ENCODE measurements at regions not wholly inside any gene's neighbourhood (a gene's known extent, or its start where the extent isn't known, plus 50 kb on each side); places are given as distances from the start of the nearest gene placed in this dataset.
"Not testable (repeated sequence)": the region's sequence is repeated elsewhere in the genome, so short reads cannot be mapped to it uniquely, and the experiment has no call there.

GRCh38 chr5:165393839-165394238 is 1888.4 kb downstream of the MAT2B start:
- H3K4me3 Mint-ChIP-seq, result no peak overlapping the region
- DNase-seq (ENCODE audit: low spot score in 2 of 2) (no peak), ATAC-seq (replicated peaks; ENCODE audit: extremely low read depth, poor library complexity, severe bottlenecking) (no peak)
- no peaks in the 10 kb centered on the region for H3K27me3 Mint-ChIP-seq
- no peak overlapping the region for H3K27ac Mint-ChIP-seq (ENCODE audit: low read depth)
- H3K36me3 Mint-ChIP-seq (ENCODE audit: insufficient read depth), result no peaks in the 10 kb centered on the region
- H3K4me1 Mint-ChIP-seq, result no peaks in the 10 kb centered on the region
- peaks cover 24% of the 10 kb centered on the region for H3K9me3 Mint-ChIP-seq

- H3K9me3 Mint-ChIP-seq, result peaks cover 15% of the 10 kb centered on the region
- H3K4me3 Mint-ChIP-seq, result no peak overlapping the region
- H3K36me3 Mint-ChIP-seq (ENCODE audit: insufficient read depth), result no peaks in the 10 kb centered on the region
- no peak for ATAC-seq (replicated peaks; ENCODE audit: extremely low read depth, poor library complexity, severe bottlenecking)
- no peaks in the 10 kb centered on the region for H3K4me1 Mint-ChIP-seq
- H3K27me3 Mint-ChIP-seq, result no peaks in the 10 kb centered on the region
- no peak for DNase-seq (ENCODE audit: low spot score in 2 of 2)
- no peak overlapping the region for H3K27ac Mint-ChIP-seq (ENCODE audit: low read depth)
These were observed 1892.1 kb downstream of the MAT2B start for GRCh38 chr5:165397516-165397915.

GRCh38 chr5:165400086-165400485 is 1894.7 kb downstream of the MAT2B start:
- no peaks in the 10 kb centered on the region for H3K4me1 Mint-ChIP-seq
- H3K9me3 Mint-ChIP-seq, result peaks cover 12% of the 10 kb centered on the region
- H3K27ac Mint-ChIP-seq (ENCODE audit: low read depth), result no peak overlapping the region
- no peaks in the 10 kb centered on the region for H3K36me3 Mint-ChIP-seq (ENCODE audit: insufficient read depth)
- no peaks in the 10 kb centered on the region for H3K27me3 Mint-ChIP-seq
- ATAC-seq (replicated peaks; ENCODE audit: extremely low read depth, poor library complexity, severe bottlenecking), result no peak
- no peak for DNase-seq (ENCODE audit: low spot score in 2 of 2)
- no peak overlapping the region for H3K4me3 Mint-ChIP-seq

GRCh38 chr5:165404917-165405316 is 1899.5 kb downstream of the MAT2B start:
- DNase-seq (ENCODE audit: low spot score in 2 of 2), result no peak
- H3K36me3 Mint-ChIP-seq (ENCODE audit: insufficient read depth), result peaks cover 3% of the 10 kb centered on the region
- H3K4me1 Mint-ChIP-seq, result no peaks in the 10 kb centered on the region

GRCh38 chr5:165405340-165405739 is 1899.9 kb downstream of the MAT2B start:
- H3K36me3 Mint-ChIP-seq (ENCODE audit: insufficient read depth), result peaks cover 3% of the 10 kb centered on the region
- no peak overlapping the region for H3K4me3 Mint-ChIP-seq
- no peaks in the 10 kb centered on the region for H3K27me3 Mint-ChIP-seq
- DNase-seq (ENCODE audit: low spot score in 2 of 2), result no peak
- peaks cover 17% of the 10 kb centered on the region for H3K9me3 Mint-ChIP-seq
- no peak for ATAC-seq (replicated peaks; ENCODE audit: extremely low read depth, poor library complexity, severe bottlenecking)
- H3K27ac Mint-ChIP-seq (ENCODE audit: low read depth), result no peak overlapping the region
- H3K4me1 Mint-ChIP-seq, result no peaks in the 10 kb centered on the region

More at GRCh38 chr5:165404917-165405316, 1899.5 kb downstream of the MAT2B start:
- Mint-ChIP-seq H3K4me3 (no peak overlapping the region), H3K27ac (ENCODE audit: low read depth) (no peak overlapping the region), H3K9me3 (peaks cover 17% of the 10 kb centered on the region), H3K27me3 (no peaks in the 10 kb centered on the region)
- ATAC-seq (replicated peaks; ENCODE audit: extremely low read depth, poor library complexity, severe bottlenecking), result no peak

GRCh38 chr5:165407352-165407751 is 1901.9 kb downstream of the MAT2B start:
- Mint-ChIP-seq H3K9me3 (peaks cover 17% of the 10 kb centered on the region), H3K27me3 (no peaks in the 10 kb centered on the region), H3K36me3 (ENCODE audit: insufficient read depth) (peaks cover 3% of the 10 kb centered on the region), H3K4me1 (no peaks in the 10 kb centered on the region), H3K4me3 (no peak overlapping the region), H3K27ac (ENCODE audit: low read depth) (no peak overlapping the region)
- ATAC-seq (replicated peaks; ENCODE audit: extremely low read depth, poor library complexity, severe bottlenecking) (no peak), DNase-seq (ENCODE audit: low spot score in 2 of 2) (no peak)

GRCh38 chr5:165410476-165410875 is 1905.1 kb downstream of the MAT2B start:
- Mint-ChIP-seq H3K4me1 (no peaks in the 10 kb centered on the region), H3K36me3 (ENCODE audit: insufficient read depth) (peaks cover 3% of the 10 kb centered on the region), H3K27ac (ENCODE audit: low read depth) (no peak overlapping the region), H3K9me3 (peaks cover 24% of the 10 kb centered on the region), H3K4me3 (no peak overlapping the region), H3K27me3 (no peaks in the 10 kb centered on the region)
- ATAC-seq (replicated peaks; ENCODE audit: extremely low read depth, poor library complexity, severe bottlenecking) (no peak), DNase-seq (ENCODE audit: low spot score in 2 of 2) (no peak)

GRCh38 chr5:165411532-165411931 is 1906.1 kb downstream of the MAT2B start:
- not testable (repeated sequence) for H3K36me3 Mint-ChIP-seq (ENCODE audit: insufficient read depth); H3K27ac Mint-ChIP-seq (ENCODE audit: low read depth); ATAC-seq (replicated peaks; ENCODE audit: extremely low read depth, poor library complexity, severe bottlenecking); DNase-seq (ENCODE audit: low spot score in 2 of 2); H3K4me1 Mint-ChIP-seq; H3K4me3 Mint-ChIP-seq; H3K27me3 Mint-ChIP-seq
- peaks cover 28% of the 10 kb centered on the region for H3K9me3 Mint-ChIP-seq

GRCh38 chr5:165420493-165420892 is 1915.1 kb downstream of the MAT2B start:
- Mint-ChIP-seq H3K4me3 (no peak overlapping the region), H3K27me3 (no peaks in the 10 kb centered on the region), H3K9me3 (peaks cover 3% of the 10 kb centered on the region), H3K36me3 (ENCODE audit: insufficient read depth) (no peaks in the 10 kb centered on the region), H3K27ac (ENCODE audit: low read depth) (no peak overlapping the region), H3K4me1 (no peaks in the 10 kb centered on the region)
- no peak for ATAC-seq (replicated peaks; ENCODE audit: extremely low read depth, poor library complexity, severe bottlenecking)
- DNase-seq (ENCODE audit: low spot score in 2 of 2), result no peak

- Mint-ChIP-seq H3K36me3 (ENCODE audit: insufficient read depth) (no peaks in the 10 kb centered on the region), H3K4me1 (no peaks in the 10 kb centered on the region), H3K27me3 (no peaks in the 10 kb centered on the region), H3K4me3 (no peak overlapping the region), H3K27ac (ENCODE audit: low read depth) (no peak overlapping the region), H3K9me3 (peaks cover 4% of the 10 kb centered on the region)
- ATAC-seq (replicated peaks; ENCODE audit: extremely low read depth, poor library complexity, severe bottlenecking), result no peak
- no peak for DNase-seq (ENCODE audit: low spot score in 2 of 2)
These were observed 1918.4 kb downstream of the MAT2B start for GRCh38 chr5:165423697-165424299.

- no peak overlapping the region for H3K27ac Mint-ChIP-seq (ENCODE audit: low read depth)
- H3K4me3 Mint-ChIP-seq, result no peak overlapping the region
- H3K4me1 Mint-ChIP-seq, result no peaks in the 10 kb centered on the region
- no peaks in the 10 kb centered on the region for H3K36me3 Mint-ChIP-seq (ENCODE audit: insufficient read depth)
- H3K9me3 Mint-ChIP-seq, result peaks cover 4% of the 10 kb centered on the region
- ATAC-seq (replicated peaks; ENCODE audit: extremely low read depth, poor library complexity, severe bottlenecking), result no peak
- no peak for DNase-seq (ENCODE audit: low spot score in 2 of 2)
- no peaks in the 10 kb centered on the region for H3K27me3 Mint-ChIP-seq
These were observed 1920.2 kb downstream of the MAT2B start for GRCh38 chr5:165425594-165425993.

- Mint-ChIP-seq H3K27ac (ENCODE audit: low read depth) (no peak overlapping the region), H3K4me3 (no peak overlapping the region), H3K9me3 (peaks cover 41% of the 10 kb centered on the region), H3K27me3 (no peaks in the 10 kb centered on the region), H3K4me1 (no peaks in the 10 kb centered on the region), H3K36me3 (ENCODE audit: insufficient read depth) (no peaks in the 10 kb centered on the region)
- no peak for DNase-seq (ENCODE audit: low spot score in 2 of 2)
- ATAC-seq (replicated peaks; ENCODE audit: extremely low read depth, poor library complexity, severe bottlenecking), result no peak
These were observed 1943.3 kb downstream of the MAT2B start for GRCh38 chr5:165448753-165449152.

GRCh38 chr5:165457859-165458481 is 1952.6 kb downstream of the MAT2B start:
- H3K9me3 Mint-ChIP-seq, result no peaks in the 10 kb centered on the region

More at GRCh38 chr5:165457859-165458481, 1952.6 kb downstream of the MAT2B start:
- no peak for DNase-seq (ENCODE audit: low spot score in 2 of 2)
- no peak for ATAC-seq (replicated peaks; ENCODE audit: extremely low read depth, poor library complexity, severe bottlenecking)
- H3K4me3 Mint-ChIP-seq, result no peak overlapping the region
- no peaks in the 10 kb centered on the region for H3K36me3 Mint-ChIP-seq (ENCODE audit: insufficient read depth)
- H3K27me3 Mint-ChIP-seq, result no peaks in the 10 kb centered on the region
- no peaks in the 10 kb centered on the region for H3K4me1 Mint-ChIP-seq
- H3K27ac Mint-ChIP-seq (ENCODE audit: low read depth), result no peak overlapping the region
